CD4-positive, alpha-beta T cell treated with Interleukin-6 at 100 ng/mL for 8 hours (primary cell): ENCODE measurements at regions not wholly inside any gene's neighbourhood (a gene's known extent, or its start where the extent isn't known, plus 50 kb on each side); places are given as distances from the start of the nearest gene placed in this dataset.
"Not testable (repeated sequence)": the region's sequence is repeated elsewhere in the genome, so short reads cannot be mapped to it uniquely, and the experiment has no call there.

ENCODE experiments used
- DNase-seq: peaks from one replicate; pipeline ENCODE4 v3.0.0-alpha.2; 2020; ENCODE audit warnings: mixed read lengths, low spot score

DNA sequence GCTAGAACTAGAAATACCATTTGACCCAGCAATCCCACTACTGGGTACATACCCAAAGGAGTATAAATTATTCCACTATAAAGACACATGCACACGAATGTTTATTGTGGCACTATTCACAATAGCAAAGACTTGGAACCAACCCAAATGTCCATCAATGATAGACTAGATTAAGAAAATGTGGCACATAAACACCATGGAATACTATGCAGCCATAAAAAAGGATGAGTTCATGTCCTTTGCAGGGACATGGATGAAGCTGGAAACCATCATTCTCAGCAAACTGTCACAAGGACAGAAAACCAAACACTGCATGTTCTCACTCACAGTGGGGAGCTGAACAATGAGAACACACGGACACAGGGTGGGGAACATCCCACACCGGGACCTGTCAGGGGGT is 207.8 kb upstream of the CCDC196 start:
- DNase-seq: not testable (repeated sequence)

DNA sequence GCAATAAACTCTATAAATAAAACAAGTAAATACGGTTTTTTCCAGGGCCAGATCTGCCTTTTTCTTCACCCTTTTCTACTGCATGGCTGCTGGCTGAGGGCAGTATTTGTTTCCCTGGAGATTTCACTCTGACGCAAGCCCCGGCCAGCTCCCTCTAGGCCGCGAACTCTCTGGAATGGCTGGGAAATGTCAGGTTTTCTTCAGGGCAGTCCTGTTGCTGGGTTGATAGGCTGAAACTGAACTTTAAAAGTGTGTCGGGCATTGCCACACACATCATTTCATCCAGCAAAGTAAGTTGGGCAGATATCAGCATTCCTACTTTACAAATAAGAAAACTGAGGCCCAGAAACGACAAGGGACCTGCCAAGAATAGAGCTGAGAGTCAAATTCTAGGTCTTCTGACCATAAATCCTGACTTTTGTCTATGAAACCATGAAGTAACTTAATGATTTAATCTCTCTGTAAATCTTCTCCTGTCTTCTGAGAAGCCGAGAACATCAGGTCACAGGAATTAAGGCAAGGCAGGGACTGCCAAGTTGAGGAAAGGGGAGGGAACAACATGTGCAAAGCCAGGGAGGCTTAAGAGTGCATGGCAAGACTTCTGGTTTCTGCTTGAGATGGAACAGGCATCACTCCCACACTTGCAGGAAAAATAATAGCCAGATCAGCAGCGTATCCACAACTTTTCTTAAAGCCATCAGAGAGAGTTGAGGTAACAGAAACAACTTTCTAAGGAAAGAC is 205.0 kb upstream of the CCDC196 start:
- no peak for DNase-seq

DNA sequence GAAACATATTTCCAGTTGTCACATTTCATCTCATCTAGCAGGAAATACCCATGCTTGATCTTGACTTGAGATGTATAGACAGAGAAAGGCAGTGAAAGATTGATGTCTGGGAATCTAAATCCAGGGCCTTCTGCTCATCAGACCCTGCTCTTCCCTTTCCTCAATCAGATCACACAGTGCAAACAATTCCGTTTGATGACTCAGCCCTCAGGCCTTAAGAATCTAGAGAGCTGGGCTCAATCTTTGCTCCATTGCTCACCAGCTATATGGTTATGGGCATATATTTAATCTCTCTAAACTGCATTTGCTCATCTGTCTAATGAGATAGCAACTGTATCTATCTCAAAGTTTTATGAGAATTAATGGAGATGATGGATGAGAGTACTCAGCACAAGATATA is 201.8 kb upstream of the CCDC196 start:
- no peak for DNase-seq

DNA sequence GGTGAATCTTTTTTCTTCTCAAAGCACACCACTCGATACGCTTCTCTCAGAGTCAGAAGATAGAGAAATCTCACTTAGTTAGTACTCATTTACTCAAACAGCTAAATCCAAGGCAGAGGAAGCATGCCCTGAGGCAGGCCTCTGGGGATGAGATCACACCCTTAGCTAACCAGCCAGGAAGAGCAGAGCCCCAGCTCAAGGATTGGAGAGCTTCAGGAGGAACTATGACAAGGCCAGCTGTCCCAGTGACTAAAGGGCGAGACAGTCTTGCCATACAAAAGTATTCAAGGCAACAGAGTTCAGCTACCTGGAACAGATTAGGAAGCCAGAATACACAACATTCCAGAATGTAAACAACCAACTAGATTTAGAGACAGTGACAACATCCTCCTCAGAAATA is 197.7 kb upstream of the CCDC196 start:
- no peak for DNase-seq

DNA sequence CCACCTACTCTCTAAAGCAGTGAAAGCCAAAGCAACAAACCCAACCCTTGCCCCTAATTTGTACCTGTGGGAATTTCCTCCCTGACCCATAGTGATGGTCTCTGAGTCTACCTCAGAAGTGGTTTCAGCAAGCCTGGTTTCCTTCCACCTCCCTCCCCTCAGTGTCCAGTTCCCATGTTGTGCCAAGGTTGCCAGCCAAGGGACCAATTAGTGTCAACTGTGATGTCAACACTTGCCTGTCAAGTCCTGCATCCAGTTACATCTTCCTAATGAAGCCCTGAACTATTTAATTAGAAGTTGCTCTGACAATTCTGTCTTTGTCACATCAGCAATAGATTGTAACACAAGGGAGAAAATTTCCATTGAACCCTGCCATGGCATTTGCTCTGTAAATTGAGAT is 194.4 kb upstream of the CCDC196 start:
- DNase-seq: no peak

DNA sequence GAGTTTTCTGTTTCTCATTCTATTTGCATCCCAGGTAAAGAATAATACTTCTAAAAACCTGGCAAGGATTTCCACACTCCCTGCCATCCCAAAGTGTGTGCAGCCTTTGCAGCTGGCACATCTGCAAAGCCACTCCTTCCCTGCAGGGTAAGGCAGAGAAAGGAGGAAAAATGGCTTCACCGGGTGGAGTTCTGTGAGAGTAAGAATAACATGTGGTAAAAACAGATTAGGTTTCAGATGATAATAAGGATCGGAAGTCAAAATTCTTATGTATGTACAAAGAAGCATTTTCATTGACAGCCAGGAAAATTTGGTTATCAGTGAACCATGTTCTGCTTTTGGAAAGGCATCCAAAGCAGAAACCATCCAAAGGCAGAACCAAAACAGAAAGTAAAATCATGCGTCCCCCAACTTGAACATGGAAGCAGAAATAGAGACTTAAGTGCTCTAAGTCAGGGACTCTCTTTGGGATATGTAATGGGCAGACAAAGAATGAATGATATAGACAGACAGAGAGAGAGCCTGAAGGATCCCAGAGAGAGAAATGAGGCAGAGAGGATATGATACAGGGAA is 192.6 kb upstream of the CCDC196 start:
- no peak for DNase-seq

DNA sequence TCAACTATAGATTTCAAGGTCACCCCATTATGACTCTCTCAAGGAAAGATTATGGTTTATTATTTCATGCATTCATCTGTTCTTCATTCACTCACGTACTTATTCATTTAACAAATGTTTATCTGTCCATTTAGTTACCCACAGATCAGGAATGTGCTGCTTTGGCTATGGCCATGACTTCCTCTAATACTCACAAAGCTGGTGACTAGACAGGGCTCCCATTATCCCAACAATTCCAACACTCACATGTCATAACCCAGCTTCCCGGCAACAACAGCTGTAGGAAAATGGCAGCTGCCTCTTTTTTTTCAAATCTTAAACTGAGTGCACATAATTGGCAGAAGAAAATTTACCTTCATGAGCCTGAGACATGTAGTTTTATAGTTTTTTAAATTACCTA is 190.8 kb upstream of the CCDC196 start:
- DNase-seq: no peak

DNA sequence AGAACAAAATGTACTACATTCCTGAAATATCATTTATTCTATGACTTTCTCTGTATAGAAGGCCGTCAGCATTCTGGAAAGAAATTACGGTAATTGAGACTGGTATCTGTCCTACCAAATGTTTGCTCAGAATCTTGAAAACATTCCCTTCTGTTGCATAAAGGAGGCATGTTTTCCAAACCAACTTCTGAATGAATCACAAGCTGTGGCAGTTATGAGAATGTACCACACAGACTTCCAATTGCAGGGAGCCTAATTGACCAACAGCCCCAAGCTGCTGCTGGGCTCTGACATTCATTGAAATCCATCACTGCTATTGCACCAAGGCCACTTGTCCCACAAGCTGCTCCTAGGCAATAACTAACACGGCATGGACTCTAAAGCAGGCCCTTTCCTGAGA is 185.3 kb upstream of the CCDC196 start:
- no peak for DNase-seq

DNA sequence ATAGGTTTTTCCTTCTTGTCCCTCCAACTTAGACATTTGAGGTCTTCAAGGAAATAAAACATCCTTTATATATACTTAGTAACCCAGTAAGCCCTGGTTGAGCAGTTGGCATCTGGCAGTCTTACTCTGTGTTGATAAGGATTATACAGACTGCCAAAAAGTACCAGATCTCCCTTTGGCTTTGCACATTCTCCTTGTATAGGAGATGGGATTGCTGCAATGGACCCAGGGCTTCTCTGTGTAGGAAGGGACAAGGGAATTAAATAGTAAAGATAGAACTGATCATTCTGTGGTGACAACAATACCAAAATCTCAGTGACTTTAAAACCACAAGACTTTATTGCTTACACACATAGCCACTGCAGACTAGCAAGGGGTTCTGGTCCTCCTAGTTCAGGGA is 180.1 kb upstream of the CCDC196 start:
- no peak for DNase-seq

DNA sequence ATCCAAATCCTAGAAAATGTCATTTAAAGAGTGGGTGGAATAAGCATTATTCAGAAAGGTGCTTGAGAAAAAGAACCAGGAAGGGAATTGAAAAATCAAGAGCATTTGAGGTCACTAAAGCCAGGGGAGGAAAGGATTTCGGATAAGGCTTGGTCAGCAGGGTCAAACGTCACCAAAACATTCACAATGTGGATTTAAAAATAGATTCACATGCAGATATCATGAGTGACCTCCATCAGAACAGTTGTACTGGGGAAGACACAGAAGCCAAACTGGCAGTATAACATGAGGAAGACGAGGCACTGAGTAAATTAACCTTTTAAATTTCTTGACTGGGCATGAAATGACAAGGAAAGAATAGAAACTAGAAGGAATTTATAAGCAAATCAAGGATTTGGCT is 175.1 kb upstream of the CCDC196 start:
- no peak for DNase-seq

DNA sequence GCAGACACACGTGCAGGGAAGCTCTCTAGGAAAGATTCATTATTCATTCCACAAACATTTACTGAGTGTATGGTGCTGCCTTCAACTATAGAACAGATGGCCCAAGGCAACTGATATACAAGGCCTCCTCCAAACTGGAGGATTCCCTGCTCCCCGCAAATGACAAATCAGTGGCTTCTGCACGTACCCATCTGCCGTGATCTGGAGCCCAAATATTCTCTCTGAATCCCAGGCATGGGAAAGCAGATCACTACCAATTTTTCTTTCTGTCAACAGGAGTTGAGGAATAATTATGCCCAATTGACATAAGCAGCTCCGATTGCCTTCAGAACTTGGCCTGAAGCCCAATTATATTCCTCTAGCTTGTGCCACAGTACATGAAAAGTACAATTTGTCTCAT is 174.2 kb upstream of the CCDC196 start:
- no peak for DNase-seq

DNA sequence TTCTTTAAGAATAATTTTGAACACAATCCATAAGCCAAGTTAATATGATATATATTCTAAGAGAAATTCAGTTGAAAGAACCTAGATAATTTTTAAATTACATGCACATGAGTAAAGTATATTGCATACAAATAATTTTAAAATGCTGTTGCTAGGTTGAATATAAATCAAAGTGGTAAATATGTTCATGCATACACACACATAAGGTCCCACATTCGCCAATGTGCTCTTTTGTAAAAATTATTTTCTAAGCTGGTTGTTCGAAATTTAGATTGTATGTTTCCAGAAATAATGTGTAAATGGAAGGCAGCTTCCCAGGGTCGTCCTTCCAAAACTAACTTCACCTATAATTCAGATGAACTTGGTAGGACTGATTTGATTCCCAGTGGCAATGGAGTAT is 173.7 kb upstream of the CCDC196 start:
- DNase-seq: no peak

DNA sequence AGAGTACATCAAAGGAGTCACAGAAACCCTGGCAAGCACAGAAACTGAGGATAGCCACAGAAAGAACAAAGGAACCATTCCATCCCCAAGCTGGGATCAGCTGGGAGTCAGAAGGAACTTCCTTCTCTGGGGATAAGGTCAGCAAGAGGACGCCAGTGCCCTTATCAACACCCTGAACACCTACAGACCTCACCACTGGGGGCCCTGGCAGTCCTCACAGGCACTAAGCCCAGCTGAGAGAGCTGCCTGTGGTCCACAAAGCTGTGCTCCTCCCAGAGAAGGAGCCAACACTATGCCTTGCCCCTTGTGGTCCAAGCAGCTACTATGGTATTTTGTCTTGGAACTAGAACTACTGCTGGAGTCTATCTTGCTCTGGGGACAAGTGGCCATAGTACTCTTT is 171.1 kb upstream of the CCDC196 start:
- DNase-seq: no peak

DNA sequence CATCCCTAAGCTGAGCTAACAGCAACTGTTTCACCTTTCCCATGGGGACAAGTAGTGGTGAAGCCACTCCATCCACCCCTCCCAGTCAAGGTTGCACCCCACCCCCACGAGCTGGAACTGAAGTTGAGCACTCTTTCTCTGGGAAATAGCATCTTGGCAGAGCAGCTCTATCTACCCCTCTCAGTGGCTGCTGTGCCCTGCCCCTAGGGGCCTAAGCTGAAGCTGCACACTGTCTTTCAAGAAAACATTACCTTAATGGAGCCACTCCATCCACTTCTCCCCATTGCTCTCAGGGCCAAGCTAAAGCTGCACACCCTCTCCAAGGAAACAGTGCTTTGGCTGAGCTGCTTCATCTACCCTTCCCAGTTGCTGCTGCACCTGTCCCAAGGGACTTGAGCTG is 170.6 kb upstream of the CCDC196 start:
- DNase-seq: no peak

DNA sequence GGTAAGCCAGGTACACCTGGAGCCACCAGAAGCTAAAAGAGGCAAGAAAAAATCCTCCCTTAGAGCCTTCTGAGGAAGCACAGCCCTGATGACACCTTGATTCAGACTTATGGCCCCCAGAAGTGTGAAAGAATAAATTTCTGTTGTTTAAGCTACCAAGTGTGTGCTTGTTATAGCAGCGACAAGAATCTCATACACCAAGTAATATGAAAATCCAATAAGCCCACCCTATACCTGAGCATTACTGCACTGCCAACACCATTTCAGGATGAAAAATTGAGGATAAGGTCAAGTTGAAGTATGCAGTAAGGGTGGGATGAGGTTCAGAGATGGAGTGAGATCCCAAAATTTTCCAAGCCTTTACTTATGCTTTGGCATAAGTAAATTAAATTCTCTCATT is 163.6 kb upstream of the CCDC196 start:
- no peak for DNase-seq

DNA sequence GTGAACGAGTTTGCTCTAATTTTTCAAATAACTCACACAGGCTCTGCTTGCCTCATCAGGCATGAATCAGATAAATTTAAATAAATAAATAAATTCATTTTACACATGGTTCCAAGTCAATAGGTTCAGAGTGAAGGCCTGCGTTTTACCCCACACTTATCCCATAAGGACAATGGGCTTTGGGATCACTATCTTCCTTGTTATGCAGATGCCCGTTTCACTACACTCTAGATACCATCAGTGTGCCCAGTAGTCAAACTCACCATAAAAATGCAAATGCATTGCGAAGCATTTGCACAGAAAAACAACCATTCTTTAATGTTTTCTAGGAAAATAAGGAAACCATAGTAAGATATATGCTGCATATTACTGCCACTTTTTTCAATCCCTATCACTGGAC is 155.9 kb upstream of the CCDC196 start:
- no peak for DNase-seq

DNA sequence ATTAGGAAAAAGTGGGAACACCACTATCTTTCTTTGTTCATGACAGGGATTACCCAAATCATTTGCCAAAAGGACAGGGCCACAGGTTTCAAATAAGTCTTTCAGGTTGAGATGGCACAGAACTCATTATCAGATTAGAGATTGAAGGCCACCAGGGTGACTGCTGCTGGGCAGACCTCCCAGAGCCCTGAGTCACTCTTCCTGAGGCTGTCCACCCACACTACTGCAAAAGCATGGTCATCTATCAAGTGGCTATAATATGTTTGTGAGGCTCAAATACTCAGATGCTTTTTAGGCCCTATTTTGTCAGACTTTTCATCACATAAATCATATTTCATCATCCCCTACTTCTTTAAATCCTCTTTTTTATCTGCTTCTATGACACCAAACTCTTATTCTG is 155.3 kb upstream of the CCDC196 start:
- no peak for DNase-seq

DNA sequence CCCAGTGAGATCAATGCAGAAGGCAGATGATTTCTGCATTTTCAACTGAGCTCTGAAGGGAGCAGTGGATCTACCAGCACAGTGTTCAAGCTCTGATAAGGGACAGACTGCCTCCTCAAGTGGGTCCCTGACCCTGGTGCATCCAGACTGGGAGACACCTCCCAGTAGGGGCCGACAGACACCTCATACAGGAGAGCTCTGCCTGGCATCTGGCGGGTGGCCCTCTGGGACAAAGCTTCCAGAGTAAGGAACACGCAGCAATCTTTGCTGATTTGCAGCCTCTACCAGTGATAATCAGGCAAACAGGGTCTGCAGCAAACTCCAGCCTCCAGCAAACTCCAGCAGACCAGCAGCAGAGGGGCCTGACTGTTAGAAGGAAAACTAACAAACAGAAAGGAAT is 152.9 kb upstream of the CCDC196 start:
- DNase-seq: not testable (repeated sequence)

DNA sequence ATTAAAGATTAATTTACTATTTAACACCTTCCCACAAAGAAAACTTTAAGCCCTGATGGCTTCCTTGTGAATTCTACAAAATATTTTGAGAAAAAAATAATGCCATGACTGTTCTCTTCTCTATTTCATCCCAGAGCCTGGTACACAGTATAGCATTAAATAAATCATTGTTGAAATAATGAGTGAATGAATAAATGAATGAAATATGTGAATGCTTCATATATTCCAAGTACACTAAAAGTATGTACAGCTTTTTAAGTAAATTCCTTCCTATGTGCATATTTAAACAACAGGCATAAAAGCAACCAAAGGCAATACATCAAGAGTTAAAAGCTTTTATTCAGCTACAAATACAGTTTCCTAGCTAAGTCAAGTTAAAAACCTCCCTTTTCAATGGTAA is 144.9 kb upstream of the CCDC196 start:
- DNase-seq: no peak

DNA sequence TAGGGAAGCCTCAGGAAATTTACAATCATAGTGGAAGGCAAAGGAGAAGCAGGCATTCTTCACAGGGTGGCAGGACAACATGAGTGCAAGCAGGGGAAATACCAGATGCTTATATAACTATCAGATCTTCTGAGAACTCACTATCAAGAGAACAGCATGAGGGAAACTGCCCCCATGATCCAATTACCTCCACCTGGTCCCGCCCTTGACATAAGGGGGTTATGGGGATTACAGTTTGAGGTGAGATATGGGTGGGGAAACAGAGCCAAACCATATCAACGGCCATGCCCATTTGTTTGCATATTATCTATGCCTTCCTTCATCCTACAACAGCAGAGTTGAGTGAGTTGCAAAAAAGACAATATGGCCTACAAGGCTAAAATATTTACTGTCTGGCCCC is 140.2 kb upstream of the CCDC196 start:
- DNase-seq: no peak

DNA sequence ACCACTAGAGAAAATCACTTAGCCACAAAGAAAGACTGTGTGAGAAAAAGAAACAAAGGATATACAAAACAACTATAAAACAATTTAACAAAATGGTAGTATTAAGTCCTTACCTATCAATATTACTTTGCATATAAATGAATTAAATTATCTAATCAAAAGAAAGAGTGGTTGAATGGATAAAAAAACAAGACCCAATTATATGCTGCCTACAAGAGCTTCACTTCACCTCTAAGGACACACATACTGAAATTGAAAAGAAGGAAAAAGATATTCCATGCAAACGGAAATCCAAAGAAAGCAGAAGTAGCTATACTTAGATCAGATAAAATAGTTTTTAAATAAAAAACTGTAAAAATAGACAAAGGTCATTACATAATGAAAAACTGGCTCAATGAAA is 134.9 kb upstream of the CCDC196 start:
- DNase-seq: no peak

DNA sequence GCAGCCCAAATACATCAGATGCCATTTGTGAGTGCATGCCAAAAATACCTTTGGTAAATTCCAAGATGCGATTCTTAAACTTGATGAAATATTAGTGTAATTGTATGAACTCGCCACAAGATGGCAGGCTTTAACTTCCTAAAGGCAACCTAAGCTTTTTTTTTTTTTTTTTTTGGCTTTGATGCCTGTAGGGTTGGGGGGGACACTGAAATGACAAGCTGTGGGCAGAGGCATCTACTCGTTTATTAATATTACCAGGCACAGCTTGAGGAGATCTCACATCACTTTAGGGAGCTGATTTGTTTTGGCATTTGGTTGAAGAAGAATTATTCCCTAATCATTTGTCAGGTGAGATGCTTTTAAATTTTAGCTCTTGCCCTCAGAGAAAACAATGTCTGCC is 126.7 kb upstream of the CCDC196 start:
- DNase-seq: peak; percentile 29

DNA sequence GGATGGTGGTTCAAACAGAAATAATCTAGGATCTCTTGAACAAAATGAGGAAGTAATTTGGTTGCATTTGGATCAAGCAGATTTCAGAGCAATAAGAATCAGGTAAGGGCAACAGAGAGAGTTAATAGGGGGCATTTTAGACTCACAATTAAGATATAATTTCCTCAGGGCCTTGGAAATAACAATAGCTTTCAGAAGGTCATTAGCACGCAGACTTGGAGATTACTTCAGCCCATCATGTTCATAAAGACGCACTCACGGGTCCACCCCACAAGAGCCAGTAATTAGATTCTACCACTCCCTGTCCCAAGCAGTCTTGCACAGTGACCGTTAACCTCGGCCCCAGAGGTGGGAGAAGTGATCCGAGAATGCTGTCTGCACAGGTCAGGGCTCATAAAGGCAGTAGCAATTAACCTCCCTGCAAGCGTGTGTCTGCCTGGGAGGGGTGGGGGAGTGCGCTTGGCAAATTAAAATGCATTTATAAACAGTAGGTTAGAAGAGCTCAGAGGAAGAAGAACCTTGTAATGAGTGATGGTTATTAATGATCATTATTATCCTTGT is 125.7 kb upstream of the CCDC196 start:
- no peak for DNase-seq

DNA sequence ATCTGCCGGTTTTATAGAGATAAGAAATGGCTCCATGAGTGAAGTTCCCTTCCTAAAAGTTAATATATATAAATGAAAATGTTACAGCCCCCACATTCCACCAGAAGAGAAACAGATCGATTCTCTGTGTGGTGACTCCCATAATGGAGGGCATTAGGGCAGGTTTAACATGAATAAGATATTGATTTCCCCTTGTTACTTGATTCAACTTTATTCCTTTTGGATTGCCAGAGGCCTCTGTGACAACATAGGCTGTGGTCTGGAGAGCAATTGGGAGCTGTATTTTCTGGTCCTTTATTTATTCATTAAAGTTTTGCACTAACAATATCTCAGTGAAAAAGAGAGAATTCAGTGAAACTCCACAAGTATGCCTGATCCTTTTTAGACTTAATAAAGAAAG is 125.2 kb upstream of the CCDC196 start:
- DNase-seq: no peak
